NCI-H526 treated with DMSO at 0.1 percent for 48 hours (cell line): ENCODE measurements at regions not wholly inside any gene's neighbourhood (a gene's known extent, or its start where the extent isn't known, plus 50 kb on each side); places are given as distances from the start of the nearest gene placed in this dataset.

Source experiments
- DNase-seq: peaks from one replicate; lab custom pipeline; 2025; lab: John Stamatoyannopoulos, UW

GRCh38 chr12:111010916-111011657 lies 90.7 kb upstream of the MYL2 start:
- DNase-seq, result no peak

- DNase-seq, result no peak
Measured at GRCh38 chr12:111010061-111010460, 89.7 kb upstream of the MYL2 start.

- DNase-seq, result no peak
Measured at GRCh38 chr12:111006621-111007020, 86.2 kb upstream of the MYL2 start.

- DNase-seq, result no peak
Measured at GRCh38 chr12:110998971-110999370, 78.6 kb upstream of the MYL2 start.

- no peak for DNase-seq
Measured at GRCh38 chr12:110998165-110998564, 77.8 kb upstream of the MYL2 start.

GRCh38 chr12:110996415-110996814 lies 76.0 kb upstream of the MYL2 start:
- no peak for DNase-seq

- no peak for DNase-seq
Measured at GRCh38 chr12:110995615-110996014, 75.2 kb upstream of the MYL2 start.

- DNase-seq, result no peak
Measured at GRCh38 chr12:110995016-110995415, 74.6 kb upstream of the MYL2 start.

- DNase-seq, result no peak
Measured at GRCh38 chr12:110993434-110993833, 73.1 kb upstream of the MYL2 start.

- DNase-seq, result peak; percentile 96
Measured at GRCh38 chr12:110992909-110993308, 72.5 kb upstream of the MYL2 start.

- DNase-seq, result peak; percentile 80
Measured at GRCh38 chr12:110983811-110984210, 63.4 kb upstream of the MYL2 start.

GRCh38 chr12:110972866-110973265 lies 52.5 kb upstream of the MYL2 start:
- no peak for DNase-seq

GRCh38 chr12:110971936-110972335 lies 51.6 kb upstream of the MYL2 start:
- DNase-seq, result no peak

GRCh38 chr12:110971189-110971920 lies 51.0 kb upstream of the MYL2 start:
- DNase-seq, result no peak
